OCI-LY3 (cell line): ENCODE measurements at regions not wholly inside any gene's neighbourhood (a gene's known extent, or its start where the extent isn't known, plus 50 kb on each side); places are given as distances from the start of the nearest gene placed in this dataset.

Source experiments
- H2AFZ ChIP-seq: fragments of 200-600, 300-600 bp; shearing (Covaris generic); 2 replicates; pipeline ENCODE4 v1.6.0; 2014; ENCODE audit warnings: antibody characterized with exemption, low read depth, low read length
- H3K27ac ChIP-seq: fragments of 200-600, 300-600 bp; sonication (generic); 2 replicates; pipeline ENCODE4 v1.5.1; 2014; ENCODE audit warnings: mild to moderate bottlenecking, low read length, moderate library complexity, mixed read lengths
- H3K27me3 ChIP-seq: fragments of 200-600, 300-600 bp; sonication (generic); 2 replicates; pipeline ENCODE4 v1.6.1; 2014; ENCODE audit warnings: low read depth, low read length, mixed read lengths
- H3K36me3 ChIP-seq: fragments of 200-600, 300-600 bp; sonication (generic); replicated peaks from 2 replicates; pipeline ENCODE3; 2014; ENCODE audit warnings: low read depth, low read length, mixed read lengths
- H3K4me1 ChIP-seq: fragments of 300-600, 200-600 bp; sonication (generic); 2 replicates; pipeline ENCODE4 v1.6.1; 2014; ENCODE audit warnings: low read length, mixed read lengths
- H3K4me2 ChIP-seq: fragments of 200-600, 300-600 bp; sonication (generic); 2 replicates; pipeline ENCODE4 v1.6.1; 2014; ENCODE audit warnings: low read length, mixed read lengths
- H3K4me3 ChIP-seq: fragments of 300-600, 200-600 bp; sonication (generic); 2 replicates; pipeline ENCODE4 v1.5.1; 2014; ENCODE audit warnings: antibody characterized with exemption, mild to moderate bottlenecking, low read length, moderate library complexity
- H3K79me2 ChIP-seq: fragments of 300-600, 200-600 bp; shearing (Covaris generic); 2 replicates; pipeline ENCODE4 v1.6.1; 2014; ENCODE audit warnings: mild to moderate bottlenecking, low read length, mixed read lengths
- H3K9ac ChIP-seq: fragments of 300-600, 200-600 bp; shearing (Covaris generic); 2 replicates; pipeline ENCODE4 v1.6.0; 2014; ENCODE audit warnings: mild to moderate bottlenecking, low read length, moderate library complexity
- H3K9me3 ChIP-seq: fragments of 200-600, 300-600 bp; shearing (Covaris generic); 2 replicates; pipeline ENCODE4 v1.6.1; 2014; ENCODE audit warnings: low read length, mixed read lengths; ENCODE audit not compliant: insufficient read depth
- H4K20me1 ChIP-seq: fragments of 200-600, 300-600 bp; sonication (generic); 2 replicates; pipeline ENCODE4 v1.6.1; 2016; ENCODE audit warnings: low read length, mixed read lengths; ENCODE audit not compliant: insufficient read depth
- EZH2phosphoT487 ChIP-seq: fragments of 200-600 bp; shearing (Covaris generic); IDR thresholded peaks from 2 replicates; pipeline ENCODE4 v1.6.1; 2018; ENCODE audit warnings: antibody characterized with exemption, mixed run types, low read depth
- TF ChIP-seq, protein P1 (sequence below): fragments of 200-600, 300-600 bp; sonication (generic); IDR thresholded peaks from 2 replicates; pipeline ENCODE4 v1.5.1; 2014; ENCODE audit warnings: antibody characterized with exemption, low read length, low read depth

DNA sequence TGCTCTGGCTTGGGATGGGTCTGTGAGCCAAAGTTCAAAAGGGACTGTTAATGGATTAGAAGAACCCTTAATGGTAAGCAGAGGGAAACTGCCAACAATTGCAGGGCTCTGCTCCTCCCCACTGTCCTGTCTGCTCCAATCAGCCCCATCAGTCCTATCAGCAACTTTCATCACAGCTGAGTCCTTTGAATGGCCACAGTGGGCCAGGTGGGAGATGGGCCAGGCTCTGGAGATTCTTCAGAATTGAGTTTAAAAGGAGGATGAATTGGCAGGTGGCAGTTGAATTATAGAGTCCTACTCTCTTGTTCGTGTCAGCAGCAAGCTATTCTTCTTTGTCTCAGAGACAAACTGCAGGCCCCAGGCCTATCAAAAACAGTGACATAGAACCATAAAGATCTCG lies 573.9 kb downstream of the EPHA4 start:
- Histone ChIP-seq H3K79me2 (no peaks in the 10 kb centered on the region), H3K9ac (no peak overlapping the region), H3K4me3 (no peak overlapping the region), H3K36me3 (no peaks in the 10 kb centered on the region), H3K9me3 (no peaks in the 10 kb centered on the region), H3K4me1 (peaks cover 9% of the 10 kb centered on the region), H4K20me1 (no peaks in the 10 kb centered on the region), H3K27ac (no peak overlapping the region), H3K27me3 (no peaks in the 10 kb centered on the region), H3K4me2 (no peak overlapping the region), H2AFZ (no peak overlapping the region; the same call in 1 of the 2 replicates)
- TF ChIP-seq EZH2phosphoT487 = no peak
- TF ChIP-seq, protein P1, sequence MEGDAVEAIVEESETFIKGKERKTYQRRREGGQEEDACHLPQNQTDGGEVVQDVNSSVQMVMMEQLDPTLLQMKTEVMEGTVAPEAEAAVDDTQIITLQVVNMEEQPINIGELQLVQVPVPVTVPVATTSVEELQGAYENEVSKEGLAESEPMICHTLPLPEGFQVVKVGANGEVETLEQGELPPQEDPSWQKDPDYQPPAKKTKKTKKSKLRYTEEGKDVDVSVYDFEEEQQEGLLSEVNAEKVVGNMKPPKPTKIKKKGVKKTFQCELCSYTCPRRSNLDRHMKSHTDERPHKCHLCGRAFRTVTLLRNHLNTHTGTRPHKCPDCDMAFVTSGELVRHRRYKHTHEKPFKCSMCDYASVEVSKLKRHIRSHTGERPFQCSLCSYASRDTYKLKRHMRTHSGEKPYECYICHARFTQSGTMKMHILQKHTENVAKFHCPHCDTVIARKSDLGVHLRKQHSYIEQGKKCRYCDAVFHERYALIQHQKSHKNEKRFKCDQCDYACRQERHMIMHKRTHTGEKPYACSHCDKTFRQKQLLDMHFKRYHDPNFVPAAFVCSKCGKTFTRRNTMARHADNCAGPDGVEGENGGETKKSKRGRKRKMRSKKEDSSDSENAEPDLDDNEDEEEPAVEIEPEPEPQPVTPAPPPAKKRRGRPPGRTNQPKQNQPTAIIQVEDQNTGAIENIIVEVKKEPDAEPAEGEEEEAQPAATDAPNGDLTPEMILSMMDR = no peak

DNA sequence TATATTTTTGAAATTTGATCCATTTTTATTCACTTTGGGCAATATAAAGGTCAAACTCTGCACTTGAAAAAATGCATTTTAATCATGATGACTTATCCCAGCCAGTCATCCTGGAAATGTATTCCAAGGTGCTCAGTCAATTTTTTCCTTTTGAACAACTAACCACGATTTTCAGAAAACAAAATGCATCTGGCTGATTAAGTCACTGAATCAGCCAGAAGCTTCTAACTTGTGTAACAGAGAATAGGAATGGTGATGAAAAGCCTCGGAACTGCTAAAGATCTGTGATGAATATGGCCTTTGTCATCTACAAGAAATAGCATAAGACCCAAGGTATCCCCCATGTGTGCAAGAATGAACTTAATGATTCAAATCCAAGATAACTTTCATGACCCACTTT lies 572.7 kb downstream of the EPHA4 start:
- H3K4me2 ChIP-seq = no peak overlapping the region
- H3K4me3 ChIP-seq = no peak overlapping the region
- H3K27ac ChIP-seq = no peak overlapping the region
- peaks cover 9% of the 10 kb centered on the region for H3K4me1 ChIP-seq
- H3K27me3 ChIP-seq = no peaks in the 10 kb centered on the region
- H3K36me3 ChIP-seq = no peaks in the 10 kb centered on the region
- H3K9me3 ChIP-seq = no peaks in the 10 kb centered on the region
- H4K20me1 ChIP-seq = no peaks in the 10 kb centered on the region
- no peaks in the 10 kb centered on the region for H3K79me2 ChIP-seq
- no peak overlapping the region for H2AFZ ChIP-seq
- TF ChIP-seq, protein P1 = no peak
- no peak for TF ChIP-seq EZH2phosphoT487
- H3K9ac ChIP-seq = no peak overlapping the region

DNA sequence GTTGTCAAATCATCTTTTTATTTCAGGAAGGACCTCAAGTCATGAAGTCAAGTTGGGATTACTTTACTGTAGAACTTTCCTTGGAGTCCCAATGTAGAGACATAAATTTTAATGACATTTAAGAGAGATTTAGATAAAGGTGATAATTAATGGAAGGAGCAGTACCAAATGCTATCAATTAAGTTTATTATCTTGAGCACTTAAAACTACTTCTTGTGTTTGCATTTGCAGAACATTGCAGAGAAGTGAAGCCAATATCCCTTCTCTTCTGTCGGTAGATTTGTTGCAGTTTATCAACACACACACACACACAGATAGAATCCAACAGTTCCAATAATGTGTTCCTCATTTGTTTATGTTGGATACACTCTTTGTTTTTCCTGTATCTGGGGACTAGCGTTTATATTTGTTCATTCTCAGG lies 570.7 kb downstream of the EPHA4 start:
- no peaks in the 10 kb centered on the region for H3K36me3 ChIP-seq
- TF ChIP-seq, protein P1 = no peak
- H3K27me3 ChIP-seq = no peaks in the 10 kb centered on the region
- H3K4me1 ChIP-seq = peaks cover 4% of the 10 kb centered on the region
- no peak overlapping the region for H3K9ac ChIP-seq
- no peak overlapping the region for H3K27ac ChIP-seq
- H2AFZ ChIP-seq = no peak overlapping the region
- H3K4me2 ChIP-seq = no peak overlapping the region
- H4K20me1 ChIP-seq = no peaks in the 10 kb centered on the region
- H3K79me2 ChIP-seq = no peaks in the 10 kb centered on the region
- no peaks in the 10 kb centered on the region for H3K9me3 ChIP-seq
- no peak overlapping the region for H3K4me3 ChIP-seq

DNA sequence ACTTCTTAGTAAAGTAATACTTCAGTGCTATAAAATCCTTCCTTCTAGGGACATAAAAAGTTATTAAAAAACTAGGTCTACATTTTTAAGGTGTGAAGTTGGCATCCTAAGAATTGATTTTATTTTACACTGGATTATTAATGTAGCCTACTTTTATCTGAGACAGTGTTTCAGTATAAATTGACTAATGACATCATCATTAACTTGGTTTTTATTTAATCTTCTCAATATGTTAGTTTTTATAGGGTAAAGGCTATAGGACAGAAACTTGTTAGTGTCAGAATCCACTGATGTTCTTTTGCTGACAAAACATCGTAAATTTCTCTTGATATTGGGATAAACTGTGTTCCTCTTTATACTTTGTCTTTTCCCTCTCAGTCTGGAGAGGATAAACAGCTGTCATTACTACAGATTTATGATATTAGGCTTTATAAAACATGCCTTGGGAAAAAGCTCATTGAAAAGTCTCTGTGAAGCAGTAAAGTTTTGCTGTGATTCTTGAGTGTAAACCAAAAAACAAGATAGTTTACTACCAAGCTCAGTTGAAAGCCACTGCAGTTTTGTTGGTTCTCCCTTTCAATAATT lies 569.9 kb downstream of the EPHA4 start:
- no peaks in the 10 kb centered on the region for H3K79me2 ChIP-seq
- no peaks in the 10 kb centered on the region for H3K9me3 ChIP-seq
- H3K4me1 ChIP-seq = no peaks in the 10 kb centered on the region
- no peak overlapping the region for H3K27ac ChIP-seq
- no peak overlapping the region for H3K9ac ChIP-seq
- H3K4me2 ChIP-seq = no peak overlapping the region
- H3K4me3 ChIP-seq = no peak overlapping the region
- TF ChIP-seq, protein P1 = no peak
- no peak for TF ChIP-seq EZH2phosphoT487
- no peaks in the 10 kb centered on the region for H4K20me1 ChIP-seq
- no peaks in the 10 kb centered on the region for H3K27me3 ChIP-seq
- no peaks in the 10 kb centered on the region for H3K36me3 ChIP-seq
- H2AFZ ChIP-seq = no peak overlapping the region
